DOHH2 (cell line): ENCODE measurements at regions not wholly inside any gene's neighbourhood (a gene's known extent, or its start where the extent isn't known, plus 50 kb on each side); places are given as distances from the start of the nearest gene placed in this dataset.
A peak's percentile ranks its signal among the peaks of the same experiment; 100 is the strongest.
"Not testable (repeated sequence)": the region's sequence is repeated elsewhere in the genome, so short reads cannot be mapped to it uniquely, and the experiment has no call there.

Source experiments
- H3F3A ChIP-seq: fragments of 200-600 bp; sonication (generic), shearing (Covaris generic); 2 replicates; pipeline ENCODE4 v1.6.0; 2016; ENCODE audit warnings: antibody characterized with exemption, mild to moderate bottlenecking; ENCODE audit not compliant: control insufficient read depth, insufficient read depth
- H3K27ac ChIP-seq: fragments of 200-600 bp; sonication (generic); 2 replicates; pipeline ENCODE4 v1.5.1; 2014; ENCODE audit warnings: low read depth, mild to moderate bottlenecking, low read length, moderate library complexity
- H3K27me3 ChIP-seq: fragments of 200-600 bp; sonication (generic); 2 replicates; pipeline ENCODE4 v1.6.1; 2014; ENCODE audit warnings: mild to moderate bottlenecking, low read length, mixed read lengths; ENCODE audit not compliant: control insufficient read depth
- H3K36me3 ChIP-seq: fragments of 200-600 bp; sonication (generic); 2 replicates; pipeline ENCODE4 v1.6.1; 2014; ENCODE audit warnings: mild to moderate bottlenecking, low read length, moderate library complexity, mixed read lengths; ENCODE audit not compliant: control insufficient read depth
- H3K4me1 ChIP-seq: fragments of 200-600 bp; sonication (generic); 2 replicates; pipeline ENCODE4 v1.6.1; 2014; ENCODE audit warnings: mild to moderate bottlenecking, low read length, mixed read lengths; ENCODE audit not compliant: control insufficient read depth
- H3K4me2 ChIP-seq: fragments of 200-600 bp; sonication (generic); 2 replicates; pipeline ENCODE4 v1.6.0; 2014; ENCODE audit warnings: mild to moderate bottlenecking, low read length, moderate library complexity
- H3K4me3 ChIP-seq: fragments of 200-600 bp; sonication (generic); 2 replicates; pipeline ENCODE4 v1.5.1; 2014; ENCODE audit warnings: mild to moderate bottlenecking, low read length, mixed read lengths
- H3K79me2 ChIP-seq: fragments of 200-600 bp; sonication (generic); 2 replicates; pipeline ENCODE4 v1.6.1; 2014; ENCODE audit warnings: mild to moderate bottlenecking, low read length, mixed read lengths; ENCODE audit not compliant: control insufficient read depth
- H3K9me2 ChIP-seq: fragments of 200-600 bp; sonication (generic); replicated peaks from 2 replicates; pipeline ENCODE4 v1.6.1; 2014; ENCODE audit warnings: mild to moderate bottlenecking, low read length, mixed read lengths; ENCODE audit not compliant: control insufficient read depth
- H3K9me3 ChIP-seq: fragments of 200-600 bp; sonication (generic); 2 replicates; pipeline ENCODE4 v1.6.1; 2014; ENCODE audit warnings: antibody characterized with exemption, low read length, mixed read lengths; ENCODE audit not compliant: control insufficient read depth, insufficient read depth
- H4K20me1 ChIP-seq: fragments of 200-600 bp; sonication (generic); 2 replicates; pipeline ENCODE4 v1.6.0; 2014; ENCODE audit warnings: low read depth, mild to moderate bottlenecking, antibody characterized with exemption, low read length, moderate library complexity; ENCODE audit not compliant: control insufficient read depth, insufficient read depth
- EZH2phosphoT487 ChIP-seq: fragments of 200-600 bp; sonication (generic); IDR thresholded peaks from 2 replicates; pipeline ENCODE4 v1.6.1; 2017; ENCODE audit warnings: borderline replicate concordance, mild to moderate bottlenecking, antibody characterized with exemption, low read length, moderate library complexity, mixed read lengths
- TF ChIP-seq, protein P1 (sequence below): fragments of 200-600 bp; sonication (generic); IDR thresholded peaks from one replicate; pipeline ENCODE4 v1.5.1; 2014; ENCODE audit warnings: antibody characterized with exemption, mild to moderate bottlenecking, low read depth, low read length; ENCODE audit not compliant: poor library complexity, severe bottlenecking

DNA sequence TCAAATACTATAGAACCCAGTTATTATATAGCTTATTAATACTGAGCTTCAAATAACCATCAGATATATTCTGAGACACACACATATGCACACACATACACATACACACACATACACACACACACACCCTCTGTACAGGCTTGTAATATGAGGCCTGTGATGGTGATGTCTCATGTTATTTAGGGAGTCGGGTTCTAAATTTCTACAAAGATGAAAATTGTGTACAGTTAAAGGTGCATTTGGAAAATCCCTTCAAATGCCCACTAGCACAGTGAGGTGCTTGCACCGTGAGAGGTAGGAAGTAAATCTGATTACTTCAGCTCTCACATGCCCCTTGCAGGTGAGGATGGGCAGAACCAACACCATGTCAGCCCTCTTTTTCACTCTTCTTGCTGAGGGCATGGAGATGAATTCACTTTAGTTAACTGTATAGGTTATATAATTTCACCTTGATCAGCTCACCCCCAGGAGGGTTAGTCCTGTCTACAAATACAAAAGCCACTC, 294.5 kb upstream of the PROK2 start:
- Histone ChIP-seq H3F3A (peaks cover 79% of the 10 kb centered on the region), H3K27me3 (no peaks in the 10 kb centered on the region), H3K27ac (peak overlapping the region; percentile 99), H3K4me2 (peak overlapping the region; percentile 85), H3K4me1 (peaks cover 97% of the 10 kb centered on the region), H4K20me1 (no peaks in the 10 kb centered on the region), H3K79me2 (peaks cover 50% of the 10 kb centered on the region), H3K36me3 (peaks cover 51% of the 10 kb centered on the region), H3K4me3 (peak overlapping the region; percentile 55), H3K9me2 (no peaks in the 10 kb centered on the region), H3K9me3 (peaks cover 8% of the 10 kb centered on the region)
- TF ChIP-seq, protein P1, sequence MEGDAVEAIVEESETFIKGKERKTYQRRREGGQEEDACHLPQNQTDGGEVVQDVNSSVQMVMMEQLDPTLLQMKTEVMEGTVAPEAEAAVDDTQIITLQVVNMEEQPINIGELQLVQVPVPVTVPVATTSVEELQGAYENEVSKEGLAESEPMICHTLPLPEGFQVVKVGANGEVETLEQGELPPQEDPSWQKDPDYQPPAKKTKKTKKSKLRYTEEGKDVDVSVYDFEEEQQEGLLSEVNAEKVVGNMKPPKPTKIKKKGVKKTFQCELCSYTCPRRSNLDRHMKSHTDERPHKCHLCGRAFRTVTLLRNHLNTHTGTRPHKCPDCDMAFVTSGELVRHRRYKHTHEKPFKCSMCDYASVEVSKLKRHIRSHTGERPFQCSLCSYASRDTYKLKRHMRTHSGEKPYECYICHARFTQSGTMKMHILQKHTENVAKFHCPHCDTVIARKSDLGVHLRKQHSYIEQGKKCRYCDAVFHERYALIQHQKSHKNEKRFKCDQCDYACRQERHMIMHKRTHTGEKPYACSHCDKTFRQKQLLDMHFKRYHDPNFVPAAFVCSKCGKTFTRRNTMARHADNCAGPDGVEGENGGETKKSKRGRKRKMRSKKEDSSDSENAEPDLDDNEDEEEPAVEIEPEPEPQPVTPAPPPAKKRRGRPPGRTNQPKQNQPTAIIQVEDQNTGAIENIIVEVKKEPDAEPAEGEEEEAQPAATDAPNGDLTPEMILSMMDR, result no peak
- TF ChIP-seq EZH2phosphoT487, result no peak

DNA sequence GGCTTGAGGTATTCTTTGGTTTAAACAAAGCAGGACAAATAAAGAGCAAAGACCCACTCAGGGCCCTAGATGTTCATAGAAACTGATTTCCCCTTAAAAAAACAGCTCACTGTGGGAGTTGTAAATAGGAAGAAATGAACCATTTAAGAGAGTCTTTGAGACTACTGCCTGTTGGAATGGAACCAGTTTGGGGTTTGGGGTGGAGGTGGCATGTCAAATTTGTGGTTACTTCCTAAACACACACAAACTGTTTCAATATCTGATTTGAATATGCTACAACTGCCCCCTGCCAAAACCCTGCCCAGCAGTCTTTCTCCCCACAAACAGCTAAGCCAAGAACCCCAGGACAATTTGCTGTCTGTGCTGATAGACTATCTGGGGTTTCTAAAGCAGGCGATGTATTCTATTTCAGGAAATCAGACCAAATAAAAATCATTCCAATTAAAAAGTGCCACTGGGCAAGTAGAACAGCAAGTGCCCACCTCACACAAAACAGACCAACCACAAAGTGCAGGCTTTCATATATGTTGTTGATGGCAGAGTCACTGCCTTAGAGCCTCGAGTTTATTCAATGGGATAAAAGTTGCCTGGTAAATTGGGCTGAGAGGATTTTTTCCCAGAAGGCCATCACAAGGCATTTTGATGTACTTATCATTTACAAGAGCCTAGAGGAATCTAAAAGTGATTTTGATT, 293.9 kb upstream of the PROK2 start:
- Histone ChIP-seq H3K27ac (peak overlapping the region; percentile 99), H3K27me3 (no peaks in the 10 kb centered on the region), H3K4me3 (peak overlapping the region; percentile 55), H3K79me2 (peaks cover 46% of the 10 kb centered on the region), H3F3A (peaks cover 73% of the 10 kb centered on the region), H4K20me1 (no peaks in the 10 kb centered on the region), H3K9me2 (no peaks in the 10 kb centered on the region), H3K4me1 (peaks cover 93% of the 10 kb centered on the region), H3K36me3 (peaks cover 47% of the 10 kb centered on the region), H3K4me2 (peak overlapping the region; percentile 85), H3K9me3 (peaks cover 8% of the 10 kb centered on the region)
- TF ChIP-seq, protein P1, result no peak
- no peak for TF ChIP-seq EZH2phosphoT487

DNA sequence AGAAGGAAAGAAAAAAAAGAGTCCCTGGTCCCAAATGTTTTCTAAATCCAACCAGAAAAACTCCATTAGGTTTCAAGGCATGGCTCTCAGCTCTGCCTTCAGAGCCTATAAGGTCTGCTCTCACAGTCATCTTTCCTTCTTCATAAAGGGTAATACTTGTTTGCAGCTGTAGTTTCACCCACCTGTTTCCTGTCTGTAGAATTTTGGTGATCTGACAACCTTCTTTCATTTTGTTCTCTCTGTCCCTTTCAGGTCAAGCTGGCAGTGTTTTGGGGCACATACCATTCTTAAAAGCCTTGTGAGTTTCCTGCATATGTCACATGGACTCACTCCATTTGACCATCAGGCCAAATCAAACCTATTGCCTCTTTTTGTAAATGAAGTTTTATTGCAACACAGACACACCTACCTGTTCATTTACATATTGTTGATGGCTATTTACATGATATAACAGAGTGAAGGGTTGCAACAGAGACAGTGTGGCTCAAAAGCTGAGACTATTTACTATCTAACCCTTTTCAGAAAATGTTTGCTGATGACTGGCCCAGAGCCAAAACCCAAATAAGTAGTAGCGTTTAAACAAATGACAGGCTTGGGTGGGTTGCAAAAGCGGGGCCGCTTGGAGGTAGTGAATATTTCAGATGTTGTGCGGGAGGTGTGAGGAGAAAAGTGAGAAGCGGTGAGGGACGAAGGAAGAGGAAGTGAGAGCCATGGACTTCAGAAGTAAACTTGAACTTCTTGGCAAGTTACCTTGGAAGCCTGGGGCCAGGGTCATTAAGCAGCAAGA, 292.7 kb upstream of the PROK2 start:
- H3F3A ChIP-seq, result peaks cover 62% of the 10 kb centered on the region
- H3K4me2 ChIP-seq, result peak overlapping the region; percentile 85
- peaks cover 50% of the 10 kb centered on the region for H3K36me3 ChIP-seq
- peaks cover 8% of the 10 kb centered on the region for H3K9me3 ChIP-seq
- H3K79me2 ChIP-seq, result peaks cover 42% of the 10 kb centered on the region
- H4K20me1 ChIP-seq, result no peaks in the 10 kb centered on the region
- H3K4me3 ChIP-seq, result peak overlapping the region; percentile 55
- TF ChIP-seq EZH2phosphoT487, result no peak
- TF ChIP-seq, protein P1, result no peak
- H3K4me1 ChIP-seq, result peaks cover 82% of the 10 kb centered on the region
- no peaks in the 10 kb centered on the region for H3K27me3 ChIP-seq
- H3K27ac ChIP-seq, result peak overlapping the region; percentile 99
- H3K9me2 ChIP-seq, result no peaks in the 10 kb centered on the region

- Histone ChIP-seq H3K36me3 (peaks cover 56% of the 10 kb centered on the region), H3K79me2 (peaks cover 30% of the 10 kb centered on the region), H3F3A (peaks cover 48% of the 10 kb centered on the region), H3K4me1 (peaks cover 64% of the 10 kb centered on the region)
- H4K20me1 ChIP-seq, H3K27me3 ChIP-seq, H3K9me3 ChIP-seq, H3K9me2 ChIP-seq, H3K4me2 ChIP-seq, H3K4me3 ChIP-seq, H3K27ac ChIP-seq: not testable (repeated sequence)
Measured at GRCh38 chr3:72075848-72076247, 290.9 kb upstream of the PROK2 start.
